NCI-H187 (cell line): ENCODE measurements at regions not wholly inside any gene's neighbourhood (a gene's known extent, or its start where the extent isn't known, plus 50 kb on each side); places are given as distances from the start of the nearest gene placed in this dataset.
"Not testable (repeated sequence)": the region's sequence is repeated elsewhere in the genome, so short reads cannot be mapped to it uniquely, and the experiment has no call there.

Experiments used
- DNase-seq, 2 experiments: peaks; one replicate each; lab custom pipeline; 2025; lab: John Stamatoyannopoulos, UW

DNA sequence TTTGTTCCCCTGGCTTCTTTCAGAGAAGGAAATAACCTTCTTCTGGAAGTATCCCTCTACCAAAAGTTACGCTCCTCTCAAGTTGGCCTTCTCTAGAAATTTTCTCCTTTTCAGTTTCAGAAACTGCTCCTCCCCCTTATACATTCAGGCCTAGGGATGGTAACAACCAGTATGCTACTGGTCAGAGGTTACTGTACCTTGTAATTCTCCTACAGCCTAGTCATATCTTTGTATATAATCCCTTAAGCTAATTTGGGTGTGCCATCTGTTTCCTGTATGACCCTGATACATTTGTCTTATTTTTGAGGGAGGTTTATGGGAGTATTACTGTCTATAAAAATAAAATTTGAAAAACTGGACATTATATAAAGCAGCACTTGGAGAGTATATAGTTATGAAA lies 98.0 kb upstream of the NOTCH2NLA start:
- DNase-seq: not testable (repeated sequence)

GRCh38 chr1:146324463-146324862 lies 95.6 kb upstream of the NOTCH2NLA start:
- not testable (repeated sequence) for DNase-seq

- not testable (repeated sequence) for DNase-seq
Observed at GRCh38 chr1:146323302-146323701, 94.5 kb upstream of the NOTCH2NLA start.

DNA sequence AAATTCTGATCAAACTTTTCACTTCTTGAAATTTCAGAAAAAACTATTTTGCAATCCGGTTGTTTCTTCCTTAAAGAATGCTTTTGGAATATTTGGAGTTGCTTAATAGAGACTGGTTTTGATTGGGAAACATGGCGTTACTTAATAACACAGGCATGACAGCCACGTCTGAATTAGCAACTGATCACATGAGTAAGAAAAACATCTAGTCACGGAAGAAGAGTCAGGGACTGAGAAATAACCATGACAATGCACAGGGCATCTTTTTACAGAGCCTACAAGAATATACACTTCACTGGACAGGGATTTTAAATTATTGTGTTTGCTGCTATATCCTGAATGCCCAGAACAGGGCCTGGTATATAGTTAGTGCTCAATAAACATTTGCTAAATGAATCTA lies 94.1 kb upstream of the NOTCH2NLA start:
- not testable (repeated sequence) for DNase-seq

DNA sequence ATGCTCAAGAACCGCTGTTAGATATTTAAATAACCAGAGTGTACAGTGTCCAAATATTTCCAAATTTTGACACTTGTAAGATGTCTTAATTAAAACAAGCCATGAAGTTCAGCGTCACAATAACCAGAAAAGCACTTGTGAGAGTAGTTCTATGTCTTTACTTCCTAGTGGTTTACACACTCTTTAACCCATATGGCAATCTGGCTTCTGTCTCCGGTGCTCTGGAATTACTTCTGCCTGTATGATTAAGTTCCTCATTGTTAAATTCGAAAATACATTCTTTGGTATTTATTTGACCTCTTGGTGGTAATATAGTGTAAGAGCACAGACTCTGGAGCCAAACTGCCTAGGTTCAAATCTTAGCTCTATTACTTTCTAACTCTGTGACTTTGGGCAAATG lies 89.9 kb upstream of the NOTCH2NLA start:
- not testable (repeated sequence) for DNase-seq

- DNase-seq: not testable (repeated sequence)
Observed at GRCh38 chr1:146317785-146318184, 89.0 kb upstream of the NOTCH2NLA start.

DNA sequence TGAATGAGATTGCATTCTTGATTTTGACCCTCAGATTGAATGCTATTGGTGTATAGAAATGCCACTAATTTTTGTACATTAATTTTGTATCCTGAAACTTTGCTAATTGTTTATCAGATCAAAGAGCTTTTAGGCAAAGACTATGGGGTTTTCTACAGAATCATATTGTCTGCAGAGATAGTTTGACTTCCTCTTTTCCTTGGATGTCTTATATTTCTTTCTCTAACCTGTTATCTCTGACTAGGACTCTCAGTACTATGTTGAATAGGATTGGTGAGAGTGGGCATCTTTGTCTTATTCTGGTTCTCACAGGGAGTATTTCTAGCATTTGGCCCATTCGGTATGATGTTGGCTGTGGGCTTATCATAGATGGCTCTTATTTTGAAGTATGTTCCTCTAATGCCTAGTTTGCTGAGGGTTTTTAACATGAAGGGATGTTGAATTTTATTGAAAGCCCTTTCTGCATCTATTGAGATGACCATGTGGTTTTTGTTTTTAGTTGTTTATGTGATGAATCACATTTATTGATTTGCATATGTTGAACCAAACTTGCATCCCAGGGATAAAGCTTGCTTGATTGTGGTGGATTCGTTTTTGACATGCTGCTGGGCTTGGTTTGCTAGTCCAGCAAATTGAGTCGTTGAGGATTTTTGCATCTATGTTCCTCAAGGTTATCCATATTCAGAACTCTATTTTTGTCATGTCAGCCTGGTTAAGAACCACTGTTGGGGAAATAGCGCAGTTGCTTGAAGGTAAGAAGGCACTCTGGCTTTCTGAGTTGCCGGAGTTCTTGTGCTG lies 85.8 kb upstream of the NOTCH2NLA start:
- DNase-seq: not testable (repeated sequence)

DNA sequence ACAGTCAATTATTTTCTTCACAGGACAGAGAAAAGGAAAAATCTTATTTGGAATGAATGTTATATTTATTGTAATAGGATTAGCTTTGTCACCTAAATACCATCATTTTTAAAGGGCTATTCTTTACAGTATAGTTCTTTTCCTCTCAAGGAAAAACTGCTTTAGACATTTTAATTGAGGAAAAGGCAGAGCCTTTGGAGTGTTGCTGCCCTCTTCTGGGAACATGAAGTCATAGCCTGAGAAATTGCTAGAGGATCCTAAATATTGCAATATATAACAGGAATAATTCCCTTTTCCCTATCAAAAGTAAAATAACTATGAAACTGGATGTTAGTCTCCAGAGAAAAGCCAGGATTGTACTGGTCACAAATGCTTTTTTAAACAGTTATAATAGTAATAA lies 81.8 kb upstream of the NOTCH2NLA start:
- not testable (repeated sequence) for DNase-seq

DNA sequence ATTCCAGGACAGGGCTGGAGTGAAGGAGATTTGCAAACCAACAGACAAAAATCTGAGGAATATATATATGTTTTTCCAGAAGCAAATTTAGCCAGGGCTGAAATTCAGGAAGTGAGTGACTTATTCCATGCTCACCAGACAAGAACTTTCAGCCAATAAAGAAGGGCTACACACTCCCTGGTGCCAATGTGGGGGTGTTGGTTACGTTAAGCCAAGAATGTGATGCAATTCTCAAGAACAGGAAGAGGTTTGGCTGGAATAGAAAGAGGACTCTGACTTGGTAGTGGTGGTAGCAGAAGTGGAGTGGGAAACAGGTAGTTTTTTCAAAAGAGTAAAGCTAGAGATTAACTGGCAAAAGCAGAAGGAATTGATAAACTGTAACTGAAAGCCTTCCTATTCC lies 80.6 kb upstream of the NOTCH2NLA start:
- DNase-seq: not testable (repeated sequence)

DNA sequence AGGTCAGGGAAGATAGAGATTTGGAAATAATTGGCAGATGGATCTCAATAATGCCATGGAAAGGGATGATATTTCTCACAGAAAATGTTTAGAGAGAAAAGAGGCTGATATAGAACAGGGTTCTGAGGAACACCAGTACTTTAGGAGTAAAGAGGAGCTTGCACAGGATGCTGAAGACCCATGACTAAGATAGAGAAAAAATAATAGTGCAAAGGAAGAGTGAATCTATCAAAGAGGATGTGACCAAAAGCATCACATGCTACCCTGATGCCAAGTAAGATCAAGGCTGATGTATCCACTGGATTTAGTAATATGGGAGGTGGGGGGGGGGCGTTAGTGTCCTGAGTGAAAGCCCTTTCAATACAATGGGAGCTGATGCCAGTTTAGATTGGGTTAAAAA lies 80.1 kb upstream of the NOTCH2NLA start:
- not testable (repeated sequence) for DNase-seq

DNA sequence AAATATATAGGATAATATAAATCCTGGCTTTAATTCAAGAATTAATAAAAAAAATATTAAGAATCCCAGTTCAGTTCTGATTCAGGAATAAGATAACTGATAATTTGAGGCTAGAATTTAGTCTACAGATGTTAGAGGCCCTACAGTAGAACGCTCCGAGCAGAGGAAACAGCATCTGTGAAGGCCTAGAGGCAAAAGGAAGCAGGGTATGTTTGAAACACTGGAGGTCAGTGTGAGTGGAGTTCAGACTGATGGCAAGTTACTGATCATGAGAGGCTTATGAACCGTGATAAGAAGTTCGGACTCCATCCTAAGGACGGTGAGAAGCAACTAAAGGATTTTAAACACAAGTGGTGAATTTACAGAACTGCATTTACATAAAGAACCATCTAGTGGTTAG lies 79.3 kb upstream of the NOTCH2NLA start:
- not testable (repeated sequence) for DNase-seq

- not testable (repeated sequence) for DNase-seq
Observed at GRCh38 chr1:146307632-146308031, 78.8 kb upstream of the NOTCH2NLA start.

GRCh38 chr1:146306651-146307050 lies 77.8 kb upstream of the NOTCH2NLA start:
- DNase-seq: not testable (repeated sequence)

DNA sequence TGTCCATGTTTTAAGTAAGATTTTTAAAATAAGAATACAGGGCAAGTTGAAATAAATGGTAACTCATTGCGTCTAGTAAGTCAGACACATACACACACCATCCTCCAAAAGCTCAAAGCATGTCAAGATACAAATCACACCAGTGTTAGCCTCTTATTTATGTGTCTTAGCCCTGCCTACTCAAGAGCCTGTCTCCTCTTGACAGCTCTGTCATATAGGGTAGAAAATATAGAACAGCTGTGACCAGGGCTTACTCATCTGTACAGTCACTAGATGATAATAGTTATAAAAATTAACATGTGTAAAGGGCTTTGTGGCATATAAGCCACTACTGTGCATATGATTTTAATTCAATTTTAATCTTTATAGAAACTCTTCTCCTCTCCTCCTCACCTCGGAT lies 76.6 kb upstream of the NOTCH2NLA start:
- DNase-seq: not testable (repeated sequence)

DNA sequence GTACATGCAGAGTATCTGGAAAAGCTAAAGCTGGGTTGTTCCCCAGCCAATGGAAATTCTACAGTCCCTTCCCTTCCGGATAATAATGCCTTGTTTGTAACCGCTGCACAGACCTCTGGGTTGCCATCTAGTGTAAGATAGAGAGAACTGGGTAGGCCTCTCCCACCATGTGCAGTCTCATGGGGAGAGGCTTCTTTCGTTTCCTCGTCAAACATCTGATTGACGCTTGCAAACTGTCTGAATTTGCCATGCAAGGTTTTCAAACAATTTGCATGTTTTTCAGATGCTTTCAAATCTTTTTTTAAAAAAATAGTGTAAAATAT lies 69.7 kb upstream of the NOTCH2NLA start:
- DNase-seq: not testable (repeated sequence)

DNA sequence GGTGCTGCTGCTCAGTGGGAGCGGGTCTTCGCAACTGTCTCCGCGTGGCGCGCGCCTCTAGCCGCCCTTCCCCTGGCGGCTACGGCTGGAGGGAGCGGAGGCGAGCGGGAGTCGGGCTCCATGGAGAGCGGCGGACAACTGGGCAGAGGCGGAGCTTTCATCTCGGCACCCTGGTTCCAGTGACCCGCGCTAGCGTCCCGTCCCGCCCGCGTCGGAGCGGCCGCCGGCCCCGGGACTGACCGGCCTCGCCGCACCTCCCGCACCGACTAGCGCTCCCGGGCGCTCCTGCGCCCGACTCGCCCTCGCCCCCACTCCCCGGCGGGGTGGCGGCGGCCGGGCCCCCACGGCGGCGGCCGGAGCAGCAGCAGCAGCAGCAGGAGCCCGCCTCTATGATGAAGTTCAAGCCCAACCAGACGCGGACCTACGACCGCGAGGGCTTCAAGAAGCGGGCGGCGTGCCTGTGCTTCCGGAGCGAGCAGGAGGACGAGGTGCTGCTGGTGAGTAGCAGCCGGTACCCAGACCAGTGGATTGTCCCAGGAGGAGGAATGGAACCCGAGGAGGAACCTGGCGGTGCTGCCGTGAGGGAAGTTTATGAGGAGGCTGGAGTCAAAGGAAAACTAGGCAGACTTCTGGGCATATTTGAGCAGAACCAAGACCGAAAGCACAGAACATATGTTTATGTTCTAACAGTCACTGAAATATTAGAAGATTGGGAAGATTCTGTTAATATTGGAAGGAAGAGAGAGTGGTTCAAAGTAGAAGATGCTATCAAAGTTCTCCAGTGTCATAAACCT lies 69.2 kb upstream of the NOTCH2NLA start:
- DNase-seq: not testable (repeated sequence)

DNA sequence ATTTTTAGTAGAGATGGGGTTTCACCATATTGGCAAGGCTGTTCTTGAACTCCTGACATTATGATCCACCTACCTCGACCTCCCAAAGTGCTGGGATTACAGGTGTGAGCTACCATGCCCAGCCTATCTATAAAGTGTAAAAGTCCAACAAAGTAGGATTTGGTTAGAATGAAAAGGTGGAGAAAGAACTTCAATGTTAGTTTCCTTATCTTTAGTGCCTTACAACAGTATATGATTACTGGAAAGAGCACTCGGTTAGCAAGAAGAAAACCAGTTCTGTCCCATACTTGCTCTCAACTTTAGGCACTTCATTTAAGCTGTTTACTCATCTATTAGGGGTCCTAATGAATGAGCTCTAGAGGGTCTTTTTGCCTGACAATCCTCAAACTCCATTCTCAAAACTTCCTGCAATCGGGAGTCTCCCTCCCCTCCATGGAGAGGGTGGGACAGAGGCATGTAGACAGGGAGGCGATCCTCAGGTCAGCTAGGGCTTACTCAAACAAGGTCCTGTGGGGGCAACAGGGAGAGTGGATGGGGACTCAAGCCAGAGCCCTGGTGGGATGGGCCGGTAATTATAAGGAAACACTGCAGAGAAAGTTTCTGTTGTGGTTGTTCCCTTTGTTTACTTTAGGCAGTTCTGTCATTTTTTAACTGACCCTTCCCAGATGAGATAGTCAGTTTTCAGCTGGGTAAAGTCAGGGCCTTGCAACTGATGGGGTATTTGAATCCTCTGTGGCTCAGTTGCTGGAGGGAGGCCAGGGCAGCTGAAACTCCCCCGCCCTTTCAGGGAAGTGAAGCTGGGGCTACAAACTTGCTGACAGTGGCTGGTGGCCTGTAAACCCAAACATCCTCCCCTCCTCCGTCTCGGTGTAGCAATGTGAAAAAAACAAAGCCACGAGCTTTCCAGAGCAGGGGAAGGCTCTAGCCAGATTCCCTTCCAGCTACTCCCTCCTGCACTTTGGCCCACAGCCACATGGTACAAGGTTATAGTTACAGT lies 64.4 kb upstream of the NOTCH2NLA start:
- DNase-seq: not testable (repeated sequence)

DNA sequence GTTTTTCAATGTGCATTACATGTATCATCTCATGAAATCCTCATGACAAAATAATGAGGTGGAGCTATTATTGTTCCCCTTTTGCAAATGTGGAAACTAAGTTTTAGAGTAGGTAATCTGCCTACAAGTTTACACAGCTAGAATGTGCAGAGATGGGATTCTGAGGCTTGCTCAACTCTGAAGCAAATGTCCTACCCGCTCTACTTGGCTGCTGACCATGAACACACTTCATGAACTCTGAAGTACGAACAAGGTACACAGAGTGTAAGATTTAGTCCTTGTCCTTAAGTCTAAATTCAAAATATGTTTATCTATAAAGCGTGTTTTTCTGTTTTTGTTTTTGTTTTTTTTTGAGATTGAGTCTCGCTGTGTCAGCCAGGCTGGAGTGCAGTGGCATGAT lies 63.6 kb upstream of the NOTCH2NLA start:
- not testable (repeated sequence) for DNase-seq

GRCh38 chr1:146287881-146288280 lies 59.1 kb upstream of the NOTCH2NLA start:
- DNase-seq: not testable (repeated sequence)

- DNase-seq: not testable (repeated sequence)
Observed at GRCh38 chr1:146284760-146285159, 55.9 kb upstream of the NOTCH2NLA start.

DNA sequence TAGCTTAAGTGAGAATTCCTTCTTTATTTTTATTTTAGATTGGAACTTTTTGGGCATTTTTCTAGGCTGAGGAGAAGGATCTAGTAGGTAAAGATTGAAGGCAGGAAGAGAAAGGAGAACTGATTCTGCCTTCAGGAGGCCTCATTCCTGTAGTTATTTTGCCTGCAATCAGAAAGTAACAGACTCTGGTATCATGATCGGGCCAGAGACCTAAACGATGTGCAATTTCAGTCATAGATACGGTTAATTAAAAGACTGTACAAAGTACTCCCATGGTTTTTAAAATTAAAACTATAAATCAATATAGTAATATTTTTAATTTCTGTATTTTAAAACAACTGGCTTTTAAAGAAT lies 54.7 kb upstream of the NOTCH2NLA start:
- DNase-seq: not testable (repeated sequence)
